OCI-LY1 (cell line): ENCODE measurements at regions not wholly inside any gene's neighbourhood (a gene's known extent, or its start where the extent isn't known, plus 50 kb on each side); places are given as distances from the start of the nearest gene placed in this dataset.

Experiments
- H2AFZ ChIP-seq: fragments of 200-600 bp; sonication (generic), shearing (Covaris generic); 2 replicates; pipeline ENCODE4 v1.6.0; 2014; ENCODE audit warnings: antibody characterized with exemption, mild to moderate bottlenecking, low read length
- H3F3A ChIP-seq: fragments of 200-600 bp; sonication (generic), shearing (Covaris generic); 2 replicates; pipeline ENCODE4 v1.6.0; 2014; ENCODE audit warnings: mild to moderate bottlenecking, antibody characterized with exemption, low read length, moderate library complexity; ENCODE audit not compliant: insufficient read depth
- H3K27ac ChIP-seq: fragments of 200-600 bp; sonication (generic); 2 replicates; pipeline ENCODE4 v1.5.1; 2014; ENCODE audit warnings: low read length, mixed run types, mild to moderate bottlenecking, low read depth; ENCODE audit not compliant: poor library complexity, severe bottlenecking
- H3K27me3 ChIP-seq: fragments of 200-600 bp; sonication (generic); 2 replicates; pipeline ENCODE4 v1.6.0; 2014; ENCODE audit warnings: antibody characterized with exemption, mild to moderate bottlenecking, low read length, moderate library complexity; ENCODE audit not compliant: insufficient read depth
- H3K36me3 ChIP-seq: fragments of 200-600 bp; sonication (generic); 2 replicates; pipeline ENCODE4 v1.6.1; 2014; ENCODE audit warnings: mild to moderate bottlenecking, antibody characterized with exemption, low read length, moderate library complexity, mixed read lengths; ENCODE audit not compliant: insufficient read depth
- H3K4me1 ChIP-seq: fragments of 200-600 bp; sonication (generic); 2 replicates; pipeline ENCODE4 v1.5.1; 2014; ENCODE audit warnings: mild to moderate bottlenecking, low read length, moderate library complexity; ENCODE audit not compliant: insufficient read depth, severe bottlenecking
- H3K4me2 ChIP-seq: fragments of 200-600 bp; sonication (generic), shearing (Covaris generic); 2 replicates; pipeline ENCODE4 v1.6.1; 2014; ENCODE audit warnings: low read length
- H3K4me3 ChIP-seq: fragments of 200-600 bp; sonication (generic); 2 replicates; pipeline ENCODE4 v1.5.1; 2014; ENCODE audit warnings: low read length, low read depth, mild to moderate bottlenecking, mixed read lengths; ENCODE audit not compliant: poor library complexity, severe bottlenecking
- H3K79me2 ChIP-seq: fragments of 200-600 bp; shearing (Covaris generic); 2 replicates; pipeline ENCODE4 v1.6.1; 2016; ENCODE audit warnings: mixed run types, low read length, mixed read lengths; ENCODE audit not compliant: insufficient read depth
- H3K9ac ChIP-seq: fragments of 200-600 bp; sonication (generic), shearing (Covaris generic); 2 replicates; pipeline ENCODE4 v1.6.1; 2014; ENCODE audit warnings: mild to moderate bottlenecking, low read length, mixed read lengths
- H3K9me2 ChIP-seq: fragments of 200-600 bp; sonication (generic), shearing (Covaris generic); 2 replicates; pipeline ENCODE4 v1.6.1; 2014; ENCODE audit warnings: low read depth, mild to moderate bottlenecking, low read length, mixed read lengths
- H3K9me3 ChIP-seq: fragments of 200-600 bp; shearing (Covaris generic); 2 replicates; pipeline ENCODE4 v1.6.1; 2014; ENCODE audit warnings: low read length, mixed read lengths
- H4K20me1 ChIP-seq: fragments of 200-600 bp; sonication (generic), shearing (Covaris generic); 2 replicates; pipeline ENCODE4 v1.6.0; 2016; ENCODE audit warnings: mild to moderate bottlenecking, low read length; ENCODE audit not compliant: insufficient read depth
- CTCF ChIP-seq: fragments of 200-600 bp; sonication (generic), shearing (Covaris generic); IDR thresholded peaks from 2 replicates; pipeline ENCODE4 v1.5.1; 2017; ENCODE audit warnings: mild to moderate bottlenecking, antibody characterized with exemption, low read length, moderate library complexity, mixed read lengths
- EZH2 ChIP-seq: fragments of 200-600 bp; sonication (generic), shearing (Covaris generic); IDR thresholded peaks from 2 replicates; pipeline ENCODE4 v1.8.0; 2017; ENCODE audit warnings: borderline replicate concordance, mixed run types, mild to moderate bottlenecking, antibody characterized with exemption, low read length, moderate library complexity, mixed read lengths

GRCh38 chr5:126178521-126178920, 244.7 kb upstream of the GRAMD2B start:
- H3K9me3 ChIP-seq = no peaks in the 10 kb centered on the region
- no peaks in the 10 kb centered on the region for H4K20me1 ChIP-seq
- H3K9ac ChIP-seq = no peak overlapping the region
- H3K79me2 ChIP-seq = no peaks in the 10 kb centered on the region
- no peak overlapping the region for H3K27ac ChIP-seq
- H3K4me3 ChIP-seq = no peak overlapping the region
- H3K4me1 ChIP-seq = no peaks in the 10 kb centered on the region
- H3K27me3 ChIP-seq = no peaks in the 10 kb centered on the region
- H3K9me2 ChIP-seq = no peaks in the 10 kb centered on the region
- H2AFZ ChIP-seq = no peak overlapping the region
- no peaks in the 10 kb centered on the region for H3K36me3 ChIP-seq
- TF ChIP-seq EZH2 = no peak
- TF ChIP-seq CTCF = no peak
- H3K4me2 ChIP-seq = no peak overlapping the region
- no peaks in the 10 kb centered on the region for H3F3A ChIP-seq

- no peaks in the 10 kb centered on the region for H3F3A ChIP-seq
- no peak overlapping the region for H3K27ac ChIP-seq
- no peaks in the 10 kb centered on the region for H3K79me2 ChIP-seq
- H3K9me2 ChIP-seq = no peaks in the 10 kb centered on the region
- no peak overlapping the region for H3K4me3 ChIP-seq
- TF ChIP-seq EZH2 (no peak), CTCF (no peak)
- no peaks in the 10 kb centered on the region for H3K4me1 ChIP-seq
- H3K4me2 ChIP-seq = no peak overlapping the region
- H3K9me3 ChIP-seq = no peaks in the 10 kb centered on the region
- H4K20me1 ChIP-seq = no peaks in the 10 kb centered on the region
- no peak overlapping the region for H3K9ac ChIP-seq
- H3K36me3 ChIP-seq = no peaks in the 10 kb centered on the region
- no peaks in the 10 kb centered on the region for H3K27me3 ChIP-seq
- no peak overlapping the region for H2AFZ ChIP-seq
Observed at GRCh38 chr5:126182971-126183695, 240.1 kb upstream of the GRAMD2B start.

- no peaks in the 10 kb centered on the region for H3K9me3 ChIP-seq
- no peaks in the 10 kb centered on the region for H3F3A ChIP-seq
- H3K9me2 ChIP-seq = no peaks in the 10 kb centered on the region
- H3K4me2 ChIP-seq = no peak overlapping the region
- H4K20me1 ChIP-seq = no peaks in the 10 kb centered on the region
- H3K9ac ChIP-seq = no peak overlapping the region
- TF ChIP-seq CTCF (no peak), EZH2 (no peak)
- H2AFZ ChIP-seq = no peak overlapping the region
- no peaks in the 10 kb centered on the region for H3K27me3 ChIP-seq
- H3K36me3 ChIP-seq = no peaks in the 10 kb centered on the region
- no peak overlapping the region for H3K4me3 ChIP-seq
- no peaks in the 10 kb centered on the region for H3K79me2 ChIP-seq
- H3K4me1 ChIP-seq = no peaks in the 10 kb centered on the region
- H3K27ac ChIP-seq = no peak overlapping the region
Observed at GRCh38 chr5:126184474-126184873, 238.7 kb upstream of the GRAMD2B start.
